ENCODE measurements at regions not wholly inside any gene's neighbourhood (a gene's known extent, or its start where the extent isn't known, plus 50 kb on each side); places are given as distances from the start of the nearest gene placed in this dataset.

- no peak overlapping the region for H3K4me3 ChIP-seq (replicated peaks in 1 of 3; ENCODE audit: insufficient read depth in 1 of 3, low read depth in 1 of 3, low read length in 3 of 3)
- ChIA-PET POLR2A (no interaction called here), CTCF (no interaction called here)
- H3K27me3 ChIP-seq (ENCODE audit: control insufficient read depth in 2 of 2, insufficient read depth in 2 of 2, low read length in 2 of 2): no peaks in the 10 kb centered on the region
- intact Hi-C loops (cut with micrococcal nuclease): no loop called here
- no peak for DNase-seq (ENCODE audit: low read depth, low spot score)
- H3K79me2 ChIP-seq (ENCODE audit: control insufficient read depth, insufficient read depth, low read length): no peaks in the 10 kb centered on the region
- no peaks in the 10 kb centered on the region for H4K20me1 ChIP-seq (replicated peaks; ENCODE audit: control insufficient read depth, extremely low read depth, insufficient read depth, low read length)
- H3K9me1 ChIP-seq (replicated peaks; ENCODE audit: control insufficient read depth, extremely low read depth, insufficient read depth, low read length): no peaks in the 10 kb centered on the region
- no peak overlapping the region for H3K9ac ChIP-seq (replicated peaks; ENCODE audit: extremely low read depth, insufficient read depth, low read length)
- H3K4me1 ChIP-seq (ENCODE audit: control insufficient read depth, extremely low read depth, insufficient read depth, low read length): no peaks in the 10 kb centered on the region
- no peak overlapping the region for H2AFZ ChIP-seq (ENCODE audit: low read depth, low read length)
- TF ChIP-seq JUN (IDR thresholded peaks at IDR 0.05; ENCODE audit: borderline replicate concordance, insufficient read depth, insufficient read length, low read depth): no peak
- no peak for TF ChIP-seq GATA2 (IDR thresholded peaks at IDR 0.05; ENCODE audit: insufficient read depth, insufficient read length, low read depth, low read length)
- TF ChIP-seq CTCF (IDR thresholded peaks at IDR 0.05; ENCODE audit: extremely low read depth in 1 of 2, insufficient read depth in 1 of 2, low read depth in 1 of 2, low read length in 2 of 2): no peak
- no peak for TF ChIP-seq POLR2A (IDR thresholded peaks at IDR 0.05; ENCODE audit: low read depth, low read length)
- TF ChIP-seq FOS (IDR thresholded peaks at IDR 0.05; ENCODE audit: borderline replicate concordance, insufficient read depth, low read length): no peak
- no peak for TF ChIP-seq MAX (IDR thresholded peaks at IDR 0.05; ENCODE audit: insufficient read depth, insufficient read length)
- no peak for TF ChIP-seq EZH2 (IDR thresholded peaks at IDR 0.05; ENCODE audit: borderline replicate concordance, low read depth, low read length, severe bottlenecking)
- no TSS peak for BruUV-seq (replicated peaks)
- H3K4me2 ChIP-seq (ENCODE audit: insufficient read depth, low read length): no peak overlapping the region
- FAIRE-seq: no peak
- dilution Hi-C loops (cut with MboI; ENCODE audit: extremely low pct_ligation_motif_present, low sequenced_read_pairs): no loop called here
- no peaks in the 10 kb centered on the region for H3K36me3 ChIP-seq (ENCODE audit: control insufficient read depth in 2 of 2, extremely low read depth in 1 of 2, insufficient read depth in 2 of 2, low read length in 2 of 2)
- no peak overlapping the region for H3K27ac ChIP-seq (ENCODE audit: insufficient read depth, low read depth, low read length)
- no peaks in the 10 kb centered on the region for H3K9me3 ChIP-seq (replicated peaks; ENCODE audit: control insufficient read depth, insufficient read depth, low read length)
Measured at GRCh38 chr9:80382211-80382891, 810.6 kb downstream of the TLE4 start.
